ENCODE measurements at regions not wholly inside any gene's neighbourhood (a gene's known extent, or its start where the extent isn't known, plus 50 kb on each side); places are given as distances from the start of the nearest gene placed in this dataset.

- WGBS (ENCODE audit: insufficient coverage, low coverage, low lambda C conversion rate, missing lambda C conversion rate): 71% methylated on average over 6 of the region's 6 CpGs
- intact Hi-C loops (cut with DNase I): loop anchor here (5.0 to 10.0 kb wide), 2 partner anchors 343 to 351 kb away; no protein-coding TSS in a partner anchor
- TF ChIP-seq CTCF (IDR thresholded peaks at IDR 0.05) (no peak), POLR2A (IDR thresholded peaks at IDR 0.05) (no peak)
- Histone ChIP-seq H3K27me3 (no peaks in the 10 kb centered on the region), H3K4me1 (no peaks in the 10 kb centered on the region), H3K9me3 (no peaks in the 10 kb centered on the region), H3K4me3 (no peak overlapping the region), H3K36me3 (no peaks in the 10 kb centered on the region), H3K27ac (no peak overlapping the region)
- ATAC-seq (peak; percentile 9 to 26 (median 18)), DNase-seq (no peak)
Measured at GRCh38 chr3:5055357-5056110, 66.6 kb upstream of the ARL8B start.

- Histone ChIP-seq H3K27ac (no peak overlapping the region), H3K36me3 (no peaks in the 10 kb centered on the region), H3K4me1 (no peaks in the 10 kb centered on the region), H3K27me3 (no peaks in the 10 kb centered on the region), H3K9me3 (no peaks in the 10 kb centered on the region), H3K4me3 (no peak overlapping the region)
- WGBS (ENCODE audit: insufficient coverage, low coverage, low lambda C conversion rate, missing lambda C conversion rate): 70% methylated on average over 3 of the region's 3 CpGs
- TF ChIP-seq CTCF (IDR thresholded peaks at IDR 0.05) (no peak), POLR2A (IDR thresholded peaks at IDR 0.05) (no peak)
- ATAC-seq (no peak), DNase-seq (no peak)
- intact Hi-C loops (cut with DNase I): loop anchor here (5.0 to 10.0 kb wide), 2 partner anchors 344 to 351 kb away; no protein-coding TSS in a partner anchor
Measured at GRCh38 chr3:5056111-5056391, 66.0 kb upstream of the ARL8B start.

- ATAC-seq (peak in 1 of 4 donors; percentile 3), DNase-seq (no peak)
- Histone ChIP-seq H3K4me3 (no peak overlapping the region), H3K4me1 (no peaks in the 10 kb centered on the region), H3K9me3 (no peaks in the 10 kb centered on the region), H3K27me3 (no peaks in the 10 kb centered on the region), H3K27ac (no peak overlapping the region), H3K36me3 (no peaks in the 10 kb centered on the region)
- TF ChIP-seq CTCF (IDR thresholded peaks at IDR 0.05) (no peak), POLR2A (IDR thresholded peaks at IDR 0.05) (no peak)
- intact Hi-C loops (cut with DNase I): loop anchor here (5.0 to 10.0 kb wide), 2 partner anchors 345 to 352 kb away; no protein-coding TSS in a partner anchor
- WGBS (ENCODE audit: insufficient coverage, low coverage, low lambda C conversion rate, missing lambda C conversion rate): 44% methylated on average over 6 of the region's 6 CpGs
Measured at GRCh38 chr3:5057272-5057671, 64.8 kb upstream of the ARL8B start.

- intact Hi-C loops (cut with DNase I): loop anchor here (5.0 to 10.0 kb wide), 2 partner anchors 346 to 353 kb away; no protein-coding TSS in a partner anchor
- TF ChIP-seq CTCF (IDR thresholded peaks at IDR 0.05) (peak; percentile 75 to 93 (median 79)), POLR2A (IDR thresholded peaks at IDR 0.05) (no peak)
- Histone ChIP-seq H3K27ac (no peak overlapping the region), H3K4me3 (no peak overlapping the region), H3K27me3 (no peaks in the 10 kb centered on the region), H3K4me1 (no peaks in the 10 kb centered on the region), H3K9me3 (no peaks in the 10 kb centered on the region), H3K36me3 (no peaks in the 10 kb centered on the region)
- WGBS (ENCODE audit: insufficient coverage, low coverage, low lambda C conversion rate, missing lambda C conversion rate): 11% methylated on average over 6 of the region's 7 CpGs
- peak; percentile 91 to 94 (median 92) for ATAC-seq
- peak; percentile 61 to 78 (median 72) for DNase-seq
Measured at GRCh38 chr3:5057857-5058324, 64.2 kb upstream of the ARL8B start.

Data from right lobe of liver (tissue), 6 donors.